ENCODE measurements at regions not wholly inside any gene's neighbourhood (a gene's known extent, or its start where the extent isn't known, plus 50 kb on each side); places are given as distances from the start of the nearest gene placed in this dataset.

- TF ChIP-seq CTCF (conservative IDR thresholded peaks at IDR 0.05; ENCODE audit: low read length), result no peak
- no peak for TF ChIP-seq EZH2phosphoT487 (IDR thresholded peaks at IDR 0.05; ENCODE audit: borderline replicate concordance)
Observed at GRCh38 chr4:121221201-121221600, 57.1 kb upstream of the TNIP3 start.

Data from Loucy (cell line).